ENCODE measurements at regions not wholly inside any gene's neighbourhood (a gene's known extent, or its start where the extent isn't known, plus 50 kb on each side); places are given as distances from the start of the nearest gene placed in this dataset.

DNA sequence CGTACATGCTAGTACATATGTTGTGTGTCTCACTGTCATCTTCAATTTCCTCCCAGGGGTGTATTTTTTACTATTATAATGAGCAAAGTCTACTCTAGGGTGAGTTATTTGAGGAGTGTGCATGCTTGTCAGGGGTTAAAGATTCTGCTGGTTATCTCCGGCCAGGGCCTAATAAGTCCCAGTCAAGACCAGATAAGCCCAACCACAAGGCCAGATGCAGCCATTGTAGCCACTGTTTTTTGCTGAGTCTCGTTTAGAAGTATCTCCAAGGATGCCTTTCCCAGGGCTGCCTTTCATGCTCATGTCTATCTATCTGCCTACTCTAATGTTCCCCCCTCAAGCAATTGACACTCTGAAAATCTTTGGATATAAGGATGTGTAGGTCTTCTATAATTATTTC, 300.5 kb downstream of the IPO8 start:
- in situ Hi-C loops (cut with HindIII; ENCODE audit: low sequenced_read_pairs) = no loop called here

DNA sequence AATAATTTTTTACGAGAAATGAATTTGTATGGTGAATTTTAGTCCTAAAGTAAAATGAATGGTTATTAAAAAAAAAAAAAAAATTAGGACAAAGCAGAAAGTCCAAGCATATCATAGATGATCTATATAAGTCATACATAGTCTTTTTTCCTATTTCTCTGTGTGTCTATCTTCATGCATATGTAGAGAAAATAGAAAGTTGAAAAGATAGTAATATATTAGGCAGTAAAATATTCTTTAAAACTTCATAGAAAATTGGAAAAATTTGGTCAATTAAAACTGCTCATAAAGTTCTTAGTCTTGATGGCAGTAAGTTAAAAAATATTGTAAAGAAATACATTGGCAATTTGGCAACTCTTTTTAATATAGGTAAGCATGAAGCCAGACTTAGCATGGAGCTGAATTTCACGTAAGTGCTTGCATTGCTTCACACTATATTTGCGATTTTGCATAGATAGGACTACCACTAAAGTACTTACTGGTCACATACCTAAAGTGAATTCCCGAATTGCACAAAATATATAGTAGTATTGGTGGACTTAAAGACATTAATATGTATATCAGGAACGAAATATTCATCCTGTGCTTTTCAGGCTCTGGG, 303.8 kb downstream of the IPO8 start:
- no peak for DNase-seq (ENCODE audit: low read depth, low spot score)
- TF ChIP-seq, protein P1, sequence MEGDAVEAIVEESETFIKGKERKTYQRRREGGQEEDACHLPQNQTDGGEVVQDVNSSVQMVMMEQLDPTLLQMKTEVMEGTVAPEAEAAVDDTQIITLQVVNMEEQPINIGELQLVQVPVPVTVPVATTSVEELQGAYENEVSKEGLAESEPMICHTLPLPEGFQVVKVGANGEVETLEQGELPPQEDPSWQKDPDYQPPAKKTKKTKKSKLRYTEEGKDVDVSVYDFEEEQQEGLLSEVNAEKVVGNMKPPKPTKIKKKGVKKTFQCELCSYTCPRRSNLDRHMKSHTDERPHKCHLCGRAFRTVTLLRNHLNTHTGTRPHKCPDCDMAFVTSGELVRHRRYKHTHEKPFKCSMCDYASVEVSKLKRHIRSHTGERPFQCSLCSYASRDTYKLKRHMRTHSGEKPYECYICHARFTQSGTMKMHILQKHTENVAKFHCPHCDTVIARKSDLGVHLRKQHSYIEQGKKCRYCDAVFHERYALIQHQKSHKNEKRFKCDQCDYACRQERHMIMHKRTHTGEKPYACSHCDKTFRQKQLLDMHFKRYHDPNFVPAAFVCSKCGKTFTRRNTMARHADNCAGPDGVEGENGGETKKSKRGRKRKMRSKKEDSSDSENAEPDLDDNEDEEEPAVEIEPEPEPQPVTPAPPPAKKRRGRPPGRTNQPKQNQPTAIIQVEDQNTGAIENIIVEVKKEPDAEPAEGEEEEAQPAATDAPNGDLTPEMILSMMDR (IDR thresholded peaks at IDR 0.05; ENCODE audit: low read depth, low read length) = no peak
- no peak overlapping the region for H3K4me3 ChIP-seq (ENCODE audit: low read depth, low read length)
- in situ Hi-C loops (cut with HindIII; ENCODE audit: low sequenced_read_pairs) = no loop called here

More for the DNA sequence above, 300.5 kb downstream of the IPO8 start:
- no peak overlapping the region for H3K4me3 ChIP-seq (ENCODE audit: low read depth, low read length)
- no peak for DNase-seq (ENCODE audit: low read depth, low spot score)
- TF ChIP-seq, protein P1 (IDR thresholded peaks at IDR 0.05; ENCODE audit: low read depth, low read length) = no peak

DNA sequence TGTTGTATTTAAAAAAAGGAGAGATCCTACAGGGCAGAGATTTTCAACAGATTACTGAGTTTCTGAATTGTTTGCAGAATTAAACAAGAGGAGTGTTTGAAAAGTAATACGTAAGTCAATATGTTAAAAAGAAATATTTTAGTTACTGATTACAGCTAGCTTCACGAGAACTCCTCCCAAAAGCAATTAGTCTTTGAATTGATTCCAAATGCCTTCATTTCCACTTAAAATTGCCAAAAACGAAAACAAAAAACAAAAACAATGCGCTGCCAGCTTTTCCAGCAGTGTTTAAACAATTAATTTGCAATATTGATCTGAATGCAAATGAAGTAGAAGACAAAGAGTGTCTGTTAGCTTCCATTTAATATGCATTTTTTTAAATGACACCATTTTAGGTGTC, 310.0 kb downstream of the IPO8 start:
- no peak overlapping the region for H3K4me3 ChIP-seq (ENCODE audit: low read depth, low read length)
- TF ChIP-seq, protein P1 (IDR thresholded peaks at IDR 0.05; ENCODE audit: low read depth, low read length) = no peak
- in situ Hi-C loops (cut with HindIII; ENCODE audit: low sequenced_read_pairs) = no loop called here
- no peak for DNase-seq (ENCODE audit: low read depth, low spot score)

DNA sequence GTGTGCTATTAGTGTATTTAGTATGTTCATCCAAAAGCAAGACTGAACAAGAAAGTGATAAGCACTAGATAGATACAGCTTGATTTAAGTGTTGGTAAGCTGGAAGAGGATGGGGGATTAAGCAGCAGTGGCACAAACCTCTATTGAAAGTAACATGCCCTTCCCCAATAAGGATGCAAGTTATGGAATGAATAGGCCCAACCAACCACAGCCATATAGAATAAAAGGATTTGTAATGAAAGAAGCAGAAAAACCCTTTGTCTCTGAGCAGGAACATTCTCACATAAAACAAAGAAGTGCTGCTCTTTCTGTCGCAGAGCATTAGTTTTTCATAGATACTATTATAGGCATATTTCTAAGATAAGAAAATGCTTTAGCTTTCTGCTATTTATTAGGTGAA, 310.7 kb downstream of the IPO8 start:
- in situ Hi-C loops (cut with HindIII; ENCODE audit: low sequenced_read_pairs) = no loop called here
- TF ChIP-seq, protein P1 (IDR thresholded peaks at IDR 0.05; ENCODE audit: low read depth, low read length) = no peak
- no peak overlapping the region for H3K4me3 ChIP-seq (ENCODE audit: low read depth, low read length)
- DNase-seq (ENCODE audit: low read depth, low spot score) = no peak

DNA sequence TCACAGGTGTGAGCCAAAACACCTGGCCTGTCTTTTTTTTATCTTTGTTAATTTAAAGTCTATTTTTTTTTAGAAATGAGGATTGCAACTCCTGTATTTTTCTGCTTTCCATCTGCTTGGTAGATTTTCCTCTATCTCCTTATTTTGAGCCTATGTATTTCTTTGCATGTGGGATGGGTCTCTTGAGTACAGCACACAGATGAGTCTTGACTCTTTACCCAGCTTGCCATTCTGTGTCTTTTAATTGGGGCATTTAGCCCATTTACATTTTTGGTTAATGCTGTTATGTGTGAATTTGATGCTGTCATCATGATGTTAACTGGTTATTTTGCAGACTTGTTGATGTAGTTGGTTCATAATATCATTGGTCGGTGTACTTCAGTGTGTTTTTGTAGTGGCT, 317.4 kb downstream of the IPO8 start:
- H3K4me3 ChIP-seq (ENCODE audit: low read depth, low read length) = no peak overlapping the region
- DNase-seq (ENCODE audit: low read depth, low spot score) = no peak
- TF ChIP-seq, protein P1 (IDR thresholded peaks at IDR 0.05; ENCODE audit: low read depth, low read length) = no peak
- in situ Hi-C loops (cut with HindIII; ENCODE audit: low sequenced_read_pairs) = no loop called here

DNA sequence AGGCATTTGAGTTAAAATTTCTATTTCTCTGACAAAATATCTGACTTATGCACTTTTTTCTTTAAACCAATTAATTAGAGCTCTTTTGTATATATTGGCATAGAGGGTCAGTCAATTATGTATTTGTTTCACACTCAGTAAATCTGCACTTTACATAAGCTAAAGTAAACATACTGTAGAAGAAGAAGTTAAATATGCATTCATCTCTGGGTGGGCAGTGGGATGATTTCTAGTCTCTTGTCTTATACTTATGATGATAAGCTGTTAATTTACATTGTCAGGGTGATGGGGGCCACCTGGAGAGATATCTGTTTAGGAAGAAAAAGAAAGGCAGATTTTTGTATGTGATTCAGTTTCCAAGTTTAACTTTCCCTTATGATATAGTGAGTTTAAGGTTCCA, 330.8 kb downstream of the IPO8 start:
- no peak for DNase-seq (ENCODE audit: low read depth, low spot score)
- TF ChIP-seq, protein P1 (IDR thresholded peaks at IDR 0.05; ENCODE audit: low read depth, low read length) = no peak
- no peak overlapping the region for H3K4me3 ChIP-seq (ENCODE audit: low read depth, low read length)
- in situ Hi-C loops (cut with HindIII; ENCODE audit: low sequenced_read_pairs) = no loop called here

DNA sequence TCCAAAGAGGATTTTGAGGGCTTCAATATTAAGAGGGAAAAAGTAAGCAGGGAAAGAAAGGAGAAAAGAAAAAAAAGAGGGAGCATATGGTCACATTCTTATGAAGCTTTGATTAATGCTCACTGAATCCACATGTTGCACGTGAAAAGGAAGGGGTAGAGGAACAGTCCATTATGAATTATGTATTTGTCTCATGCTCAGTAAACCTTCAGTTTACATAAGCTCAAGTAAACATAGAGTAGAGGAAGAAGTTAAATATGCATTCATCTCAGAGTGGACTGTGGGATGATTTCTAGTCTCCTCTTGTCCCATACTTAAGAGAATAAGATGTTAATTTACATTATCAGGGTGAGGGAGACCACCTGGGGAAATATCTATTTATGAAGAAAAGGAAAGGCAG, 334.5 kb downstream of the IPO8 start:
- in situ Hi-C loops (cut with HindIII; ENCODE audit: low sequenced_read_pairs) = no loop called here
- TF ChIP-seq, protein P1 (IDR thresholded peaks at IDR 0.05; ENCODE audit: low read depth, low read length) = no peak
- H3K4me3 ChIP-seq (ENCODE audit: low read depth, low read length) = no peak overlapping the region
- DNase-seq (ENCODE audit: low read depth, low spot score) = no peak
